ENCODE measurements at regions not wholly inside any gene's neighbourhood (a gene's known extent, or its start where the extent isn't known, plus 50 kb on each side); places are given as distances from the start of the nearest gene placed in this dataset.

GRCh38 chr11:113531575-113532451, 56.6 kb upstream of the DRD2 start:
- TF ChIP-seq, protein P1, sequence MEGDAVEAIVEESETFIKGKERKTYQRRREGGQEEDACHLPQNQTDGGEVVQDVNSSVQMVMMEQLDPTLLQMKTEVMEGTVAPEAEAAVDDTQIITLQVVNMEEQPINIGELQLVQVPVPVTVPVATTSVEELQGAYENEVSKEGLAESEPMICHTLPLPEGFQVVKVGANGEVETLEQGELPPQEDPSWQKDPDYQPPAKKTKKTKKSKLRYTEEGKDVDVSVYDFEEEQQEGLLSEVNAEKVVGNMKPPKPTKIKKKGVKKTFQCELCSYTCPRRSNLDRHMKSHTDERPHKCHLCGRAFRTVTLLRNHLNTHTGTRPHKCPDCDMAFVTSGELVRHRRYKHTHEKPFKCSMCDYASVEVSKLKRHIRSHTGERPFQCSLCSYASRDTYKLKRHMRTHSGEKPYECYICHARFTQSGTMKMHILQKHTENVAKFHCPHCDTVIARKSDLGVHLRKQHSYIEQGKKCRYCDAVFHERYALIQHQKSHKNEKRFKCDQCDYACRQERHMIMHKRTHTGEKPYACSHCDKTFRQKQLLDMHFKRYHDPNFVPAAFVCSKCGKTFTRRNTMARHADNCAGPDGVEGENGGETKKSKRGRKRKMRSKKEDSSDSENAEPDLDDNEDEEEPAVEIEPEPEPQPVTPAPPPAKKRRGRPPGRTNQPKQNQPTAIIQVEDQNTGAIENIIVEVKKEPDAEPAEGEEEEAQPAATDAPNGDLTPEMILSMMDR (IDR thresholded peaks at IDR 0.05; ENCODE audit: low read depth, low read length, poor library complexity, severe bottlenecking), result no peak
- TF ChIP-seq EZH2phosphoT487 (IDR thresholded peaks at IDR 0.05; ENCODE audit: borderline replicate concordance, low read length), result no peak
